ENCODE measurements at regions not wholly inside any gene's neighbourhood (a gene's known extent, or its start where the extent isn't known, plus 50 kb on each side); places are given as distances from the start of the nearest gene placed in this dataset.

DNA sequence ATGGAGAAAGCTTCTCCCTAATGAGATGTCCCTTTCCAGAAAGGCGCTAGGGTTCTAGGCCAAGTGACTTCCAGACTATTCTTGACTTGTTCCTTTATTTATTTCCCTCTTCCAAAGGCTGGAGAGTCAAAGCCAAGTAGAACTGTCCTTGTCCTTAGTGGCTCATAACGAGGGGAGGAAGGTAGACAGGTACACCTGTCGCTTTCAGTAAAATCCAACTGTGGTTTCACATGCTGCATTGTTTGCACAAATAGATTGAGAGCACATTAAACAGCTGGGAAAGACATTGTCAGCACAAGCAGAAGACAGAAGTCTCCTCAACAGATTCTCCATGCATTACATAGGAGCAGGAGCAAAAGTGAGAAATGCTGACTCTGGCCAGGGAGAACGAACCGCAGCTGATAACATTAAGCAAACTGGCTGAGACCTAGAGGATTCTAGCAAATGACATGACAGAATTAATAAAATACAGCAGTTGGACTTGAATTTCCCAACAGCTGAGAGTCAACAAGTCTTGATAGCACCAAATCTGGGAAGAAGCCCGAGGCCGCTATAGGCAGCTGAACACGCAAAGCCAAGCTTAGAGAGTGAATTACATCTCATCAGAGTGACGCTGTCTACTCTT lies 227.7 kb downstream of the TLE3 start:
- TF ChIP-seq, protein P1, sequence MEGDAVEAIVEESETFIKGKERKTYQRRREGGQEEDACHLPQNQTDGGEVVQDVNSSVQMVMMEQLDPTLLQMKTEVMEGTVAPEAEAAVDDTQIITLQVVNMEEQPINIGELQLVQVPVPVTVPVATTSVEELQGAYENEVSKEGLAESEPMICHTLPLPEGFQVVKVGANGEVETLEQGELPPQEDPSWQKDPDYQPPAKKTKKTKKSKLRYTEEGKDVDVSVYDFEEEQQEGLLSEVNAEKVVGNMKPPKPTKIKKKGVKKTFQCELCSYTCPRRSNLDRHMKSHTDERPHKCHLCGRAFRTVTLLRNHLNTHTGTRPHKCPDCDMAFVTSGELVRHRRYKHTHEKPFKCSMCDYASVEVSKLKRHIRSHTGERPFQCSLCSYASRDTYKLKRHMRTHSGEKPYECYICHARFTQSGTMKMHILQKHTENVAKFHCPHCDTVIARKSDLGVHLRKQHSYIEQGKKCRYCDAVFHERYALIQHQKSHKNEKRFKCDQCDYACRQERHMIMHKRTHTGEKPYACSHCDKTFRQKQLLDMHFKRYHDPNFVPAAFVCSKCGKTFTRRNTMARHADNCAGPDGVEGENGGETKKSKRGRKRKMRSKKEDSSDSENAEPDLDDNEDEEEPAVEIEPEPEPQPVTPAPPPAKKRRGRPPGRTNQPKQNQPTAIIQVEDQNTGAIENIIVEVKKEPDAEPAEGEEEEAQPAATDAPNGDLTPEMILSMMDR (conservative IDR thresholded peaks at IDR 0.05; ENCODE audit: low read depth, low read length), result no peak
- no peak for TF ChIP-seq SMC3 (IDR thresholded peaks at IDR 0.05; ENCODE audit: low read depth, low read length)
- TF ChIP-seq MAFK (IDR thresholded peaks at IDR 0.05; ENCODE audit: low read depth, low read length), result no peak
- no peak for TF ChIP-seq POLR2A (IDR thresholded peaks at IDR 0.05; ENCODE audit: low read depth, low read length)
- TF ChIP-seq, protein P2, sequence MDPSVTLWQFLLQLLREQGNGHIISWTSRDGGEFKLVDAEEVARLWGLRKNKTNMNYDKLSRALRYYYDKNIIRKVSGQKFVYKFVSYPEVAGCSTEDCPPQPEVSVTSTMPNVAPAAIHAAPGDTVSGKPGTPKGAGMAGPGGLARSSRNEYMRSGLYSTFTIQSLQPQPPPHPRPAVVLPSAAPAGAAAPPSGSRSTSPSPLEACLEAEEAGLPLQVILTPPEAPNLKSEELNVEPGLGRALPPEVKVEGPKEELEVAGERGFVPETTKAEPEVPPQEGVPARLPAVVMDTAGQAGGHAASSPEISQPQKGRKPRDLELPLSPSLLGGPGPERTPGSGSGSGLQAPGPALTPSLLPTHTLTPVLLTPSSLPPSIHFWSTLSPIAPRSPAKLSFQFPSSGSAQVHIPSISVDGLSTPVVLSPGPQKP (IDR thresholded peaks at IDR 0.05; ENCODE audit: borderline replicate concordance, low read depth, low read length), result no peak
- TF ChIP-seq CHD1 (IDR thresholded peaks at IDR 0.05; ENCODE audit: low read depth, low read length), result no peak
- TF ChIP-seq RFX5 (IDR thresholded peaks at IDR 0.05; ENCODE audit: low read depth, low read length), result no peak
- TF ChIP-seq RCOR1 (IDR thresholded peaks at IDR 0.05; ENCODE audit: insufficient replicate concordance, low read length), result no peak
- TF ChIP-seq CEBPB (IDR thresholded peaks at IDR 0.05; ENCODE audit: low read depth, low read length), result no peak
- no peak for TF ChIP-seq MXI1 (IDR thresholded peaks at IDR 0.05; ENCODE audit: borderline replicate concordance, low read depth, low read length)
